GM12878 (cell line): ENCODE measurements at regions not wholly inside any gene's neighbourhood (a gene's known extent, or its start where the extent isn't known, plus 50 kb on each side); places are given as distances from the start of the nearest gene placed in this dataset.

Source experiments
- ATAC-seq: fragments of 200-7000 bp; cut with Tn5 transposase; 3 replicates; pipeline ENCODE4 v1.9.1; 2020; ENCODE audit warnings: mild to moderate bottlenecking, moderate library complexity
- BruUV-seq: library from RNA; stranded (reverse); fragments of 400-500 nt; replicated peaks from 2 replicates; lab custom pipeline; 2021; lab: Mats Ljungman, UMichigan
- CTCF ChIA-PET: fragments of 300-600 bp; sonication (Branson Sonifier 250); formaldehyde crosslinking; extraction: SDS; loops from one replicate; lab custom pipeline; 2021; ENCODE audit warnings: inconsistent platforms; lab: Yijun Ruan, JAX
- POLR2A ChIA-PET: fragments of 350-600 bp; formaldehyde crosslinking; extraction: SDS; loops from one replicate; lab custom pipeline; 2021; ENCODE audit warnings: inconsistent platforms; lab: Charles Lee
- RAD21 ChIA-PET: fragments of 300-600 bp; sonication (Branson Sonifier 250); formaldehyde crosslinking; loops from one replicate; lab custom pipeline; 2023; ENCODE audit warnings: antibody characterized with exemption; ENCODE audit not compliant: unreplicated experiment; lab: Charles Lee
- SMC1A ChIA-PET: fragments of 300-600 bp; sonication (Branson Sonifier 250); formaldehyde crosslinking; loops from one replicate; lab custom pipeline; 2023; ENCODE audit not compliant: unreplicated experiment, uncharacterized antibody; lab: Charles Lee
- DNase-seq: peaks from one replicate; pipeline ENCODE4 v3.0.0-alpha.2; 2011; ENCODE audit warnings: low read depth, low spot score
- FAIRE-seq: peaks from 3 replicates; lab custom pipeline; 2011; peaks lifted over from hg19 to GRCh38; lab: Jason Lieb, UNC
- H2AFZ ChIP-seq: 2 replicates; pipeline ENCODE4 v1.6.0; 2011; ENCODE audit warnings: low read depth, low read length, control low read depth; ENCODE audit not compliant: control insufficient read depth
- H3K27ac ChIP-seq: 2 replicates; pipeline ENCODE4 v1.5.1; 2011; ENCODE audit warnings: control low read depth; ENCODE audit not compliant: control insufficient read depth, insufficient read depth
- H3K27me3 ChIP-seq, 2 experiments: replicated peaks in 1 of 2; 2 replicates each; pipeline versions ENCODE4 v1.6.0 to v1.6.1; 2011; ENCODE audit warnings: low read length in 1 of 2; ENCODE audit not compliant: control insufficient read depth in 2 of 2, insufficient read depth in 2 of 2
- H3K36me3 ChIP-seq, 2 experiments: 2 replicates each; pipeline ENCODE4 v1.5.1; 2011; ENCODE audit warnings: low read length in 1 of 2; ENCODE audit not compliant: control insufficient read depth in 2 of 2, insufficient read depth in 2 of 2
- H3K4me1 ChIP-seq: 2 replicates; pipeline ENCODE4 v1.6.1; 2011; ENCODE audit warnings: mild to moderate bottlenecking, low read length, moderate library complexity, mixed read lengths; ENCODE audit not compliant: control insufficient read depth, insufficient read depth
- H3K4me2 ChIP-seq: 2 replicates; pipeline ENCODE4 v1.6.0; 2011; ENCODE audit warnings: control low read depth; ENCODE audit not compliant: control insufficient read depth, insufficient read depth
- H3K4me3 ChIP-seq: fragments of 200-600 bp; sonication (generic); 2 replicates; pipeline ENCODE4 v1.5.1; 2016
- H3K79me2 ChIP-seq: 2 replicates; pipeline ENCODE4 v1.6.0; 2011; ENCODE audit warnings: low read length; ENCODE audit not compliant: control insufficient read depth, insufficient read depth
- H3K9ac ChIP-seq: 2 replicates; pipeline ENCODE4 v1.8.0; 2011; ENCODE audit warnings: low read length, control low read depth, mixed read lengths; ENCODE audit not compliant: control insufficient read depth, insufficient read depth
- H3K9me3 ChIP-seq: replicated peaks from 3 replicates; pipeline ENCODE4 v1.5.1; 2011; ENCODE audit warnings: mild to moderate bottlenecking, low read length; ENCODE audit not compliant: control insufficient read depth, insufficient read depth
- H4K20me1 ChIP-seq: 2 replicates; pipeline ENCODE4 v1.6.0; 2011; ENCODE audit not compliant: control insufficient read depth, insufficient read depth
- ATF3 ChIP-seq: IDR thresholded peaks from 2 replicates; pipeline ENCODE4 v1.6.1; 2011; ENCODE audit warnings: low read depth, mild to moderate bottlenecking, low read length, moderate library complexity, borderline replicate concordance; ENCODE audit errors: extremely low read depth
- BACH1 ChIP-seq: fragments of 450-650 bp; IDR thresholded peaks from 2 replicates; pipeline ENCODE4 v1.6.1; 2017; ENCODE audit warnings: mild to moderate bottlenecking, borderline replicate concordance
- CBX3 ChIP-seq: fragments of 200-600 bp; sonication (generic); IDR thresholded peaks from 2 replicates; pipeline ENCODE4 v1.6.1; 2016; ENCODE audit warnings: low read depth, borderline replicate concordance
- CEBPZ ChIP-seq: fragments of 150-350 bp; IDR thresholded peaks from 2 replicates; pipeline ENCODE4 v1.6.1; 2016; ENCODE audit warnings: low read depth, low read length
- FOXM1 ChIP-seq: IDR thresholded peaks from 2 replicates; pipeline ENCODE4 v1.6.1; 2012; ENCODE audit warnings: low read depth, mild to moderate bottlenecking, inconsistent platforms, low read length, moderate library complexity
- HDGF ChIP-seq: fragments of 450-650 bp; IDR thresholded peaks from 2 replicates; pipeline ENCODE4 v1.6.1; 2016; ENCODE audit warnings: antibody characterized with exemption
- IKZF2 ChIP-seq, 2 experiments: fragments of 450-650 bp; IDR thresholded peaks; 2 replicates each; pipeline ENCODE4 v1.6.1; 2017; ENCODE audit warnings: mild to moderate bottlenecking in 2 of 2, moderate library complexity in 2 of 2
- IRF4 ChIP-seq: IDR thresholded peaks from 2 replicates; pipeline ENCODE4 v1.6.1; 2011; ENCODE audit warnings: low read depth, low read length
- KLF5 ChIP-seq: fragments of 450-650 bp; IDR thresholded peaks from 2 replicates; pipeline ENCODE4 v1.6.1; 2014; ENCODE audit warnings: mild to moderate bottlenecking; ENCODE audit not compliant: partially characterized antibody
- MTA2 ChIP-seq: fragments of 450-650 bp; IDR thresholded peaks from 2 replicates; pipeline ENCODE4 v1.6.1; 2016; ENCODE audit warnings: low read depth, mild to moderate bottlenecking, moderate library complexity
- MXI1 ChIP-seq: fragments of 150-350 bp; IDR thresholded peaks from 2 replicates; pipeline ENCODE4 v1.6.1; 2011; ENCODE audit warnings: low read depth, mild to moderate bottlenecking, inconsistent platforms, low read length, improper control_type of control experiment
- NFIC ChIP-seq: IDR thresholded peaks from 2 replicates; pipeline ENCODE4 v1.6.1; 2012; ENCODE audit warnings: low read depth, mild to moderate bottlenecking, inconsistent platforms, low read length, moderate library complexity
- POLR2A ChIP-seq: IDR thresholded peaks from 2 replicates; pipeline ENCODE4 v1.6.1; 2011; ENCODE audit warnings: low read depth, mild to moderate bottlenecking, low read length
- RUNX3 ChIP-seq: IDR thresholded peaks from 2 replicates; pipeline ENCODE4 v1.6.1; 2012; ENCODE audit warnings: low read length, inconsistent platforms
- SP1 ChIP-seq: IDR thresholded peaks from one replicate; pipeline ENCODE4 v1.6.1; 2011; ENCODE audit warnings: low read depth, low read length
- SPI1 ChIP-seq: IDR thresholded peaks from 2 replicates; pipeline ENCODE4 v1.6.1; 2011; ENCODE audit warnings: low read depth, mild to moderate bottlenecking, low read length, moderate library complexity, borderline replicate concordance; ENCODE audit not compliant: insufficient read depth
- TAF1 ChIP-seq: IDR thresholded peaks from 2 replicates; pipeline ENCODE4 v1.6.1; 2011; ENCODE audit warnings: mild to moderate bottlenecking, low read depth, low read length, borderline replicate concordance
- WRNIP1 ChIP-seq: IDR thresholded peaks from 2 replicates; pipeline ENCODE4 v1.6.1; 2011; ENCODE audit warnings: low read depth, low read length, improper control_type of control experiment, borderline replicate concordance
- YBX1 ChIP-seq: fragments of 450-650 bp; IDR thresholded peaks from 2 replicates; pipeline ENCODE4 v1.6.1; 2016; ENCODE audit warnings: antibody characterized with exemption
- YY1 ChIP-seq: IDR thresholded peaks from 2 replicates; pipeline ENCODE4 v1.6.1; 2011; ENCODE audit warnings: low read depth, mild to moderate bottlenecking, low read length
- WGBS: methylation state at CpG from one replicate; pipeline ENCODE4 v1.1.6; 2016; ENCODE audit warnings: low lambda C conversion rate; ENCODE audit not compliant: insufficient replicate concordance, insufficient coverage; ENCODE audit errors: missing lambda C conversion rate; 5-methylcytosine and 5-hydroxymethylcytosine counted together
- in situ Hi-C: fragments of 300-500 bp; cut with MboI; formaldehyde crosslinking; loops from 9 replicates; pipeline ENCODE4 v1.14.3; 2018; ENCODE audit warnings: mixed read lengths
- intact Hi-C: fragments of 100-400 bp; cut with micrococcal nuclease; formaldehyde crosslinking; loops from one replicate; pipeline ENCODE4 v1.14.2; 2022; ENCODE audit not compliant: unreplicated experiment

GRCh38 chr18:26764586-26764985 is 100.9 kb downstream of the AQP4 start:
- H3K79me2 ChIP-seq = no peaks in the 10 kb centered on the region
- ATAC-seq (no peak), DNase-seq (no peak), FAIRE-seq (no peak)
- no peaks in the 10 kb centered on the region for H3K36me3 ChIP-seq
- H3K4me2 ChIP-seq = no peak overlapping the region
- no peaks in the 10 kb centered on the region for H4K20me1 ChIP-seq
- in situ Hi-C loops = no loop called here
- RAD21 ChIA-PET = no interaction called here
- no peak overlapping the region for H3K4me3 ChIP-seq
- no peak overlapping the region for H3K27ac ChIP-seq
- no peak overlapping the region for H2AFZ ChIP-seq
- intact Hi-C loops = no loop called here
- no peaks in the 10 kb centered on the region; a peak in 1 of 4 replicates for H3K27me3 ChIP-seq
- CTCF ChIA-PET = no interaction called here
- TF ChIP-seq MXI1 (no peak), POLR2A (no peak), IRF4 (no peak), TAF1 (no peak), NFIC (no peak), IKZF2 (IDR thresholded peaks at IDR 0.05) (no peak), YY1 (no peak), BACH1 (no peak), FOXM1 (no peak)
- POLR2A ChIA-PET = no interaction called here
- BruUV-seq = no TSS peak
- no peaks in the 10 kb centered on the region for H3K4me1 ChIP-seq
- H3K9ac ChIP-seq = no peak overlapping the region
- SMC1A ChIA-PET = no interaction called here
- H3K9me3 ChIP-seq = no peaks in the 10 kb centered on the region

- in situ Hi-C loops = no loop called here
- WGBS = 59% methylated on average over 1 of the region's 1 CpG
- H3K27me3 ChIP-seq = no peaks in the 10 kb centered on the region; a peak in 1 of 4 replicates
- TF ChIP-seq MTA2 (no peak), SP1 (no peak), HDGF (no peak), RUNX3 (no peak), KLF5 (no peak), CBX3 (no peak), ATF3 (no peak), SPI1 (no peak), WRNIP1 (no peak), CEBPZ (no peak), YBX1 (no peak)
Measured at GRCh38 chr18:26764177-26764576, 101.3 kb downstream of the AQP4 start.

More at GRCh38 chr18:26764177-26764576, 101.3 kb downstream of the AQP4 start:
- no peak for ATAC-seq
- ChIA-PET CTCF (no interaction called here), RAD21 (no interaction called here), POLR2A (no interaction called here), SMC1A (interaction anchor here (0.7 kb wide), 1 partner anchor 143 kb away, joined by 3 read pairs; no protein-coding TSS in a partner anchor)
- no peaks in the 10 kb centered on the region for H4K20me1 ChIP-seq
- no peaks in the 10 kb centered on the region for H3K36me3 ChIP-seq
- no peak for DNase-seq
- intact Hi-C loops = no loop called here
- H3K4me3 ChIP-seq = no peak overlapping the region
- H3K79me2 ChIP-seq = no peaks in the 10 kb centered on the region
- H2AFZ ChIP-seq = no peak overlapping the region
- no TSS peak for BruUV-seq
- H3K27ac ChIP-seq = no peak overlapping the region
- no peak overlapping the region for H3K9ac ChIP-seq
- H3K4me2 ChIP-seq = no peak overlapping the region
- no peaks in the 10 kb centered on the region for H3K9me3 ChIP-seq
- no peak for FAIRE-seq
- H3K4me1 ChIP-seq = no peaks in the 10 kb centered on the region
